Neural progenitor cell (in vitro differentiated cells): ENCODE measurements at regions not wholly inside any gene's neighbourhood (a gene's known extent, or its start where the extent isn't known, plus 50 kb on each side); places are given as distances from the start of the nearest gene placed in this dataset.

ENCODE experiments used
- DNase-seq: peaks from one replicate; pipeline ENCODE4 v3.0.0-alpha.2; 2016; ENCODE audit warnings: low spot score
- H2AFZ ChIP-seq: fragments of 200-600 bp; sonication (generic); replicated peaks from 2 replicates; pipeline ENCODE4 v1.6.1; 2016; ENCODE audit warnings: antibody characterized with exemption
- H3F3A ChIP-seq: fragments of 200-600 bp; sonication (generic); 2 replicates; pipeline ENCODE4 v1.6.1; 2016; ENCODE audit warnings: antibody characterized with exemption, low read depth
- H3K27ac ChIP-seq: fragments of 200-600 bp; sonication (generic); 2 replicates; pipeline ENCODE4 v1.5.1; 2016; ENCODE audit warnings: mild to moderate bottlenecking
- H3K27me3 ChIP-seq: fragments of 200-600 bp; sonication (generic); 2 replicates; pipeline ENCODE4 v1.6.1; 2016; ENCODE audit warnings: mild to moderate bottlenecking, moderate library complexity
- H3K36me3 ChIP-seq: fragments of 200-600 bp; sonication (generic); 2 replicates; pipeline ENCODE4 v1.5.1; 2016
- H3K4me1 ChIP-seq: fragments of 200-600 bp; sonication (generic); 2 replicates; pipeline ENCODE4 v1.6.1; 2016; ENCODE audit warnings: mixed run types
- H3K4me2 ChIP-seq: fragments of 200-600 bp; sonication (generic); 2 replicates; pipeline ENCODE4 v1.6.1; 2016
- H3K4me3 ChIP-seq: fragments of 200-600 bp; sonication (generic); 2 replicates; pipeline ENCODE4 v1.5.1; 2016
- H3K79me2 ChIP-seq: fragments of 200-600 bp; sonication (generic); 2 replicates; pipeline ENCODE4 v1.6.1; 2016; ENCODE audit warnings: low read depth
- H3K9ac ChIP-seq: fragments of 200-600 bp; sonication (generic); 2 replicates; pipeline ENCODE4 v1.6.1; 2016
- H3K9me3 ChIP-seq: fragments of 200-600 bp; sonication (generic); 2 replicates; pipeline ENCODE4 v1.5.1; 2016; ENCODE audit warnings: low read depth
- H4K20me1 ChIP-seq: fragments of 200-600 bp; sonication (generic); 2 replicates; pipeline ENCODE4 v1.6.1; 2016; ENCODE audit warnings: low read depth
- H3K27ac Mint-ChIP-seq: 3 replicates; pipeline ENCODE4 v1.8.0; 2021; ENCODE audit warnings: mixed read lengths
- H3K27me3 Mint-ChIP-seq: 2 replicates; pipeline ENCODE4 v1.8.0; 2022; ENCODE audit warnings: low read depth, mild to moderate bottlenecking, inconsistent platforms, moderate library complexity, mixed read lengths; ENCODE audit not compliant: insufficient read depth
- H3K36me3 Mint-ChIP-seq: 3 replicates; pipeline ENCODE4 v1.8.0; 2021; ENCODE audit warnings: mixed read lengths
- H3K4me1 Mint-ChIP-seq: 3 replicates; pipeline ENCODE4 v1.8.0; 2021; ENCODE audit warnings: mixed read lengths
- H3K4me3 Mint-ChIP-seq: 3 replicates; pipeline ENCODE4 v1.8.0; 2021; ENCODE audit warnings: mild to moderate bottlenecking, moderate library complexity, mixed read lengths
- H3K9me3 Mint-ChIP-seq: 3 replicates; pipeline ENCODE4 v1.8.0; 2020; ENCODE audit warnings: mixed read lengths
- EZH2 ChIP-seq: fragments of 200-600 bp; sonication (generic); IDR thresholded peaks from 2 replicates; pipeline ENCODE4 v1.6.1; 2017; ENCODE audit warnings: antibody characterized with exemption, mild to moderate bottlenecking, moderate library complexity
- EZH2phosphoT487 ChIP-seq: fragments of 200-600 bp; sonication (generic); IDR thresholded peaks from 2 replicates; pipeline ENCODE4 v1.6.1; 2017; ENCODE audit warnings: antibody characterized with exemption
- TF ChIP-seq, protein P1 (sequence below): fragments of 200-600 bp; sonication (generic); IDR thresholded peaks from 2 replicates; pipeline ENCODE4 v1.5.1; 2017; ENCODE audit warnings: antibody characterized with exemption, mild to moderate bottlenecking

DNA sequence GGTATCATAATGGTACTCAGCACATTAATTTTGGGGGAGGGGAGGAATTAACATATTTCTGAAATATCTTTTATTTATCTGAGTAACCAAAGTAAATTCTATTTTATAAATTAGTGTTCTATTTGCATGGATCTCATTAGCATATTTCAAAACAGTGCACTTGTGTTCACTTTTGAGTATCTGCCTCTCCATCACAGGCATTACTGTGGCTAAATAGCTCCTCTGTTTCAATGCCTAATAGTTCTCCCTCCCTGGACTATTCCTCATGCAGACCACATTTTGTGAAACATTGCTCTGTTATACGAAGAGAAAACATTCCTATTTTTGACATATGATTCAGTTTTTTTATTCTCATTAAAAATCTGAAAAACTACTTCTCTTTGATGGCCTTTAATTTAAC, 1127.8 kb downstream of the TUSC7 start:
- no peaks in the 10 kb centered on the region for H3K27me3 Mint-ChIP-seq
- no peaks in the 10 kb centered on the region for H3K36me3 Mint-ChIP-seq
- no peak for DNase-seq
- no peaks in the 10 kb centered on the region for H3K9me3 Mint-ChIP-seq
- no peaks in the 10 kb centered on the region for H4K20me1 ChIP-seq
- H3K4me2 ChIP-seq = no peak overlapping the region
- no peaks in the 10 kb centered on the region for H3F3A ChIP-seq
- no peak overlapping the region for H3K9ac ChIP-seq
- H3K4me1 ChIP-seq = peaks cover 4% of the 10 kb centered on the region
- H3K9me3 ChIP-seq = no peaks in the 10 kb centered on the region
- H3K27ac Mint-ChIP-seq = no peak overlapping the region
- H3K79me2 ChIP-seq = no peaks in the 10 kb centered on the region
- H3K4me1 Mint-ChIP-seq = peaks cover 4% of the 10 kb centered on the region
- H3K27me3 ChIP-seq = no peaks in the 10 kb centered on the region
- H3K4me3 ChIP-seq = no peak overlapping the region
- no peak overlapping the region for H3K27ac ChIP-seq
- H3K36me3 ChIP-seq = no peaks in the 10 kb centered on the region
- TF ChIP-seq EZH2phosphoT487 (no peak), EZH2 (no peak)
- TF ChIP-seq, protein P1, sequence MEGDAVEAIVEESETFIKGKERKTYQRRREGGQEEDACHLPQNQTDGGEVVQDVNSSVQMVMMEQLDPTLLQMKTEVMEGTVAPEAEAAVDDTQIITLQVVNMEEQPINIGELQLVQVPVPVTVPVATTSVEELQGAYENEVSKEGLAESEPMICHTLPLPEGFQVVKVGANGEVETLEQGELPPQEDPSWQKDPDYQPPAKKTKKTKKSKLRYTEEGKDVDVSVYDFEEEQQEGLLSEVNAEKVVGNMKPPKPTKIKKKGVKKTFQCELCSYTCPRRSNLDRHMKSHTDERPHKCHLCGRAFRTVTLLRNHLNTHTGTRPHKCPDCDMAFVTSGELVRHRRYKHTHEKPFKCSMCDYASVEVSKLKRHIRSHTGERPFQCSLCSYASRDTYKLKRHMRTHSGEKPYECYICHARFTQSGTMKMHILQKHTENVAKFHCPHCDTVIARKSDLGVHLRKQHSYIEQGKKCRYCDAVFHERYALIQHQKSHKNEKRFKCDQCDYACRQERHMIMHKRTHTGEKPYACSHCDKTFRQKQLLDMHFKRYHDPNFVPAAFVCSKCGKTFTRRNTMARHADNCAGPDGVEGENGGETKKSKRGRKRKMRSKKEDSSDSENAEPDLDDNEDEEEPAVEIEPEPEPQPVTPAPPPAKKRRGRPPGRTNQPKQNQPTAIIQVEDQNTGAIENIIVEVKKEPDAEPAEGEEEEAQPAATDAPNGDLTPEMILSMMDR = no peak
- H3K4me3 Mint-ChIP-seq = no peak overlapping the region
- no peak overlapping the region for H2AFZ ChIP-seq

DNA sequence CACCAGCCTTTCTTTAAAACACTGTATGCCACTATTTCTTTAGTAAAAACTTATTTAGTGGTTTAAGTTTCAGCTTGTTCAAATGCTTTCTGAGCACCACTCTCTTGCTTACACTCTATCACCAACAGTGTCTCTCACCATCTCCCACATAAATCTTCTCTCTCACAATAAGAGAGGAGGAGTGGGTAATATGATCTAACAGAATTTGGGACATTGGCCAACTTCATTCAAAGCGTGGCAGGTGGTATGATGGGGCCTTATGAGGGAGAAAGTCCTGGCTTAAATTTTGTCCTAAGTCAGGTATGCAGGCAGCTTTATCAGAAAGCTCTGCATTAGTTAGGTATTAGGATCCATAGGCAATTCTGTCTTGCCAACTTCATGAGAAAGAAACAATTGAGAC, 1132.5 kb downstream of the TUSC7 start:
- H3K27me3 ChIP-seq = no peaks in the 10 kb centered on the region
- Mint-ChIP-seq H3K27ac (no peak overlapping the region), H3K4me1 (peaks cover 5% of the 10 kb centered on the region), H3K4me3 (no peak overlapping the region), H3K36me3 (no peaks in the 10 kb centered on the region), H3K27me3 (no peaks in the 10 kb centered on the region), H3K9me3 (no peaks in the 10 kb centered on the region)
- H3K27ac ChIP-seq = no peak overlapping the region
- H3K36me3 ChIP-seq = no peaks in the 10 kb centered on the region
- no peaks in the 10 kb centered on the region for H4K20me1 ChIP-seq
- no peak overlapping the region for H3K9ac ChIP-seq
- H3K4me2 ChIP-seq = no peak overlapping the region
- no peaks in the 10 kb centered on the region for H3K9me3 ChIP-seq
- no peak overlapping the region for H3K4me3 ChIP-seq
- TF ChIP-seq EZH2phosphoT487 (no peak), EZH2 (no peak)
- TF ChIP-seq, protein P1 = no peak
- no peaks in the 10 kb centered on the region for H3K79me2 ChIP-seq
- H3K4me1 ChIP-seq = no peaks in the 10 kb centered on the region
- no peak for DNase-seq
- no peaks in the 10 kb centered on the region for H3F3A ChIP-seq
- H2AFZ ChIP-seq = no peak overlapping the region

DNA sequence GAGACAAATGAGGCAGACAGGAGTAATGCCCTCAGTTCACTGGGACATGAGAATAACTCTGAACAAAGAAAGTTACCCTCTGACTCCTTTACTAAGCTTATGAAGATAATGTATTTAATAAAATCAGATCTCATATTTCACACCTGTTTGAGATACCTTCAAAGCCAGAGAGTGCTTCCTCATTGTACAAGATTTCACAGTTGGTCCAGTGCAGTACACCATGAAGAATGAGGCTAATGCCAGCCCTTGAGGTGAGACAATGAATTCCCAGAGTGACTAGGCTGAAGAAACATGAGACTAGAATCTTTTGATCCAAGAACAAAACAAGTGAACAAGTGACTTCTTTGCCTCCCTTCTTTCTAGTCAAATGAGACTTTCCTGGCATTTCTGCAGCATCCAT, 1133.8 kb downstream of the TUSC7 start:
- no peaks in the 10 kb centered on the region for H3K36me3 Mint-ChIP-seq
- H3K36me3 ChIP-seq = no peaks in the 10 kb centered on the region
- DNase-seq = no peak
- H3K4me1 ChIP-seq = no peaks in the 10 kb centered on the region
- no peak overlapping the region for H3K9ac ChIP-seq
- no peak overlapping the region for H3K27ac Mint-ChIP-seq
- no peaks in the 10 kb centered on the region for H3K9me3 Mint-ChIP-seq
- no peak overlapping the region for H3K4me2 ChIP-seq
- H3K9me3 ChIP-seq = no peaks in the 10 kb centered on the region
- peaks cover 5% of the 10 kb centered on the region for H3K4me1 Mint-ChIP-seq
- TF ChIP-seq, protein P1 = no peak
- no peak for TF ChIP-seq EZH2phosphoT487
- TF ChIP-seq EZH2 = no peak
- H3K4me3 Mint-ChIP-seq = no peak overlapping the region
- H3K27me3 ChIP-seq = no peaks in the 10 kb centered on the region
- H3K79me2 ChIP-seq = no peaks in the 10 kb centered on the region
- no peaks in the 10 kb centered on the region for H4K20me1 ChIP-seq
- no peaks in the 10 kb centered on the region for H3F3A ChIP-seq
- H3K27ac ChIP-seq = no peak overlapping the region
- no peak overlapping the region for H3K4me3 ChIP-seq
- no peak overlapping the region for H2AFZ ChIP-seq
- H3K27me3 Mint-ChIP-seq = no peaks in the 10 kb centered on the region

DNA sequence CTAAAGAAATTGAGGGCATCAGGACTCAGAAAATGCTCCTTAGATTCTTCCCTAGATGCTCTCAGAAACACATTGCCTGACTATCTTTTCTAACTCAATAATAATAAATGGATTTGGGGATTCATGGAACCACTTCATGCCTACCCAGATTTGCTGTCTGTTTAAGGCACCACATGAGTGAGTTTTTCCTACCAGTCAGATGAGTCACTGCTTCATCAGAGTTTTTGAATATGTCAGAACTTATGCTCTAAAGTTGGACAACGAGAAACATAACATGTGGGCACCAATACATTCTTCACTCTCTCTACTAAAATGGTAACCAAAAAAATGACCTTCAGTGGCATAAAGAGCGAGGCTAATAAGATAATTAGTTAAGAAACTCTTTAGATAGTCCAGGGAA, 1135.1 kb downstream of the TUSC7 start:
- Histone ChIP-seq H3K36me3 (no peaks in the 10 kb centered on the region), H3K4me2 (no peak overlapping the region), H2AFZ (no peak overlapping the region), H3K9ac (no peak overlapping the region), H3K4me3 (no peak overlapping the region), H3K27me3 (no peaks in the 10 kb centered on the region), H3K79me2 (no peaks in the 10 kb centered on the region), H3K9me3 (no peaks in the 10 kb centered on the region), H4K20me1 (no peaks in the 10 kb centered on the region), H3K27ac (no peak overlapping the region), H3F3A (no peaks in the 10 kb centered on the region), H3K4me1 (no peaks in the 10 kb centered on the region)
- Mint-ChIP-seq H3K27ac (no peak overlapping the region), H3K9me3 (no peaks in the 10 kb centered on the region), H3K27me3 (no peaks in the 10 kb centered on the region), H3K36me3 (no peaks in the 10 kb centered on the region), H3K4me1 (peaks cover 5% of the 10 kb centered on the region), H3K4me3 (no peak overlapping the region)
- no peak for DNase-seq
- no peak for TF ChIP-seq EZH2
- no peak for TF ChIP-seq EZH2phosphoT487
